AG09319 (cell line): ENCODE measurements at regions not wholly inside any gene's neighbourhood (a gene's known extent, or its start where the extent isn't known, plus 50 kb on each side); places are given as distances from the start of the nearest gene placed in this dataset.

Source experiments
- DNase-seq: peaks from one replicate; pipeline ENCODE4 v3.0.0-alpha.2; 2010; ENCODE audit warnings: low read depth; ENCODE audit errors: extremely low read depth
- CTCF ChIP-seq: IDR thresholded peaks from 2 replicates; pipeline ENCODE4 v1.5.1; 2011; ENCODE audit warnings: low read depth, mild to moderate bottlenecking, inconsistent platforms, low read length, moderate library complexity

- DNase-seq, result no peak
- TF ChIP-seq CTCF, result no peak
Observed at GRCh38 chr3:193086681-193087080, 154.3 kb upstream of the PLAAT1 start.

- no peak for DNase-seq
- no peak for TF ChIP-seq CTCF
Observed at GRCh38 chr3:193087336-193087735, 153.7 kb upstream of the PLAAT1 start.

- TF ChIP-seq CTCF, result no peak
- DNase-seq, result no peak
Observed at GRCh38 chr3:193095366-193095765, 145.7 kb upstream of the PLAAT1 start.

- no peak for TF ChIP-seq CTCF
- DNase-seq, result no peak
Observed at GRCh38 chr3:193096076-193096475, 144.9 kb upstream of the PLAAT1 start.

- no peak for DNase-seq
- no peak for TF ChIP-seq CTCF
Observed at GRCh38 chr3:193114431-193115340, 126.3 kb upstream of the PLAAT1 start.

GRCh38 chr3:193116871-193117270 lies 124.2 kb upstream of the PLAAT1 start:
- TF ChIP-seq CTCF, result no peak
- no peak for DNase-seq

GRCh38 chr3:193118907-193119306 lies 122.1 kb upstream of the PLAAT1 start:
- no peak for DNase-seq
- TF ChIP-seq CTCF, result no peak
